PFSK-1 (cell line): ENCODE measurements at regions not wholly inside any gene's neighbourhood (a gene's known extent, or its start where the extent isn't known, plus 50 kb on each side); places are given as distances from the start of the nearest gene placed in this dataset.

ENCODE experiments used
- FOXP2 ChIP-seq: optimal IDR thresholded peaks from 2 replicates; pipeline ENCODE3; 2011; ENCODE audit warnings: borderline replicate concordance, control low read depth, inconsistent platforms; ENCODE audit not compliant: insufficient read depth; ENCODE audit errors: extremely low read length, extremely low read depth
- POLR2AphosphoS5 ChIP-seq: IDR thresholded peaks from 2 replicates; pipeline ENCODE4 v1.6.1; 2012; ENCODE audit warnings: low read depth, mild to moderate bottlenecking, control low read depth, low read length, moderate library complexity
- REST ChIP-seq, 2 experiments: IDR thresholded peaks; 2 replicates each; pipeline versions ENCODE4 v1.6.1 to v1.8.0; 2011 to 2012; ENCODE audit warnings: low read depth in 2 of 2, low read length in 2 of 2, control low read depth in 1 of 2, inconsistent platforms in 1 of 2, mild to moderate bottlenecking in 1 of 2, moderate library complexity in 1 of 2; ENCODE audit not compliant: insufficient read depth in 1 of 2
- SIN3A ChIP-seq: IDR thresholded peaks from 2 replicates; pipeline ENCODE4 v1.6.1; 2012; ENCODE audit warnings: mild to moderate bottlenecking, low read length, moderate library complexity, borderline replicate concordance; ENCODE audit not compliant: insufficient read depth
- TAF1 ChIP-seq: IDR thresholded peaks from 2 replicates; pipeline ENCODE4 v1.6.1; 2012; ENCODE audit warnings: low read length, control low read depth, borderline replicate concordance; ENCODE audit not compliant: insufficient read depth

- no peak for TF ChIP-seq REST (IDR thresholded peaks at IDR 0.05; ENCODE audit: insufficient read depth in 1 of 2, low read depth in 2 of 2, low read length in 2 of 2)
- no peak for TF ChIP-seq SIN3A
- TF ChIP-seq POLR2AphosphoS5 = no peak
- TF ChIP-seq FOXP2 = no peak
- no peak for TF ChIP-seq TAF1
These were observed 2228.2 kb upstream of the WWC1 start for GRCh38 chr5:166063261-166063660.

GRCh38 chr5:166068547-166069335, 2222.7 kb upstream of the WWC1 start:
- TF ChIP-seq FOXP2 (no peak), POLR2AphosphoS5 (no peak), SIN3A (no peak), REST (IDR thresholded peaks at IDR 0.05; ENCODE audit: insufficient read depth in 1 of 2, low read depth in 2 of 2, low read length in 2 of 2) (no peak), TAF1 (no peak)

GRCh38 chr5:166073901-166074581, 2217.4 kb upstream of the WWC1 start:
- TF ChIP-seq REST (IDR thresholded peaks at IDR 0.05; ENCODE audit: insufficient read depth in 1 of 2, low read depth in 2 of 2, low read length in 2 of 2) = no peak
- TF ChIP-seq POLR2AphosphoS5 = no peak
- no peak for TF ChIP-seq TAF1
- no peak for TF ChIP-seq SIN3A
- no peak for TF ChIP-seq FOXP2

GRCh38 chr5:166074582-166075481, 2216.6 kb upstream of the WWC1 start:
- TF ChIP-seq FOXP2 (peak; percentile 30), SIN3A (no peak), POLR2AphosphoS5 (no peak), REST (IDR thresholded peaks at IDR 0.05; ENCODE audit: insufficient read depth in 1 of 2, low read depth in 2 of 2, low read length in 2 of 2) (no peak), TAF1 (no peak)
